ENCODE measurements at regions not wholly inside any gene's neighbourhood (a gene's known extent, or its start where the extent isn't known, plus 50 kb on each side); places are given as distances from the start of the nearest gene placed in this dataset.
"Not testable (repeated sequence)": the region's sequence is repeated elsewhere in the genome, so short reads cannot be mapped to it uniquely, and the experiment has no call there.

DNA sequence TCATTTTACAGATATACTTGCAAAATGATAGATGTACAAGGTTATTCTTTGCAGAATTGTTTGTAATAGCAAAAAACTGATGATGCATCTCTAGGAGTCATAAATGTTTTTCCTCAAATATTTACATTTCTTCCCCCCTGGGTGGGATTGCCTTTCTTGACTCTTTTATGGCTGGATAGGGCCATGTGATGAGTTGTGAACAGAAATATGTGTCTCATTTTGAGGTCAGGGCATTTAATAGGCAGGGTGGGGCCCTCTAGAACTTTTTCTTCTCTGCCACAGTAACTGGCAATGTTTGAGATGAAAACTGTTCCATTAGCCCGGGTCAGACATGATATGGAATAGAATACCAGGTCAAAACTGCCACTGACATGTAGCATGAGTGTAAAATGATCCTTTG, 159.5 kb upstream of the SYNCRIP start:
- no peak for DNase-seq

DNA sequence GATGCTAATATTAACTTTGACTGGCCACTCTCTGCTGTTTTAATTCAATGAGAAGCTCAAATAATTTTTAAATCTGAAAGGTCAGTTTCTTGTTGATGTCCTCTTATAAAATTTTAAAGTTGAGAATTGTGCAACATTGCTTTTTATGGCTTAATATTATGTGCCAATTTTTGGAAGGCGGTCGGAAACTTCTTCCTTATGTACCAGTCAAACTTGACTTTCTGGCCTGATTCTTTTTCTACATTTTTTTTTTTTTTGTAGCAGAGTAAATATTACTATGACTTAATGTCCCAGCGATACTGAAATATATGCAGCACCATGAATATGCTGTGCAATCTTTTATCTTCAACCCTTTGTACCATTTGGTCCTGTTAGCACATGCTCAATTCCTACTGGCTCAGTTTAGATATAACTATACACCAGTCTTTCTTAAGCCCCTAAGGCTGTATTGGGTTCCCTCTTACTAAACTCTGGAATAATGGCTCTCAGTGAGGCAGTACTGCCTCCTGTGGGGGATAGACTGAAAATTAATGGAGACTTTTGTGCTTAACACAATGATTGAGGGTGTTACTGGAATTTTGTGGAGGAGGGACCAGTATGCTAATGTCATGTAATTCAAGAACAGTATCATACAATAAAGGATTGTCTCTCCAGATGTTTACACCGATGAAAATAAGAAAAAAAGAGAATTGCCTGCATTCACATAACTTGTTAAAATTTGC, 156.4 kb upstream of the SYNCRIP start:
- no peak for DNase-seq

DNA sequence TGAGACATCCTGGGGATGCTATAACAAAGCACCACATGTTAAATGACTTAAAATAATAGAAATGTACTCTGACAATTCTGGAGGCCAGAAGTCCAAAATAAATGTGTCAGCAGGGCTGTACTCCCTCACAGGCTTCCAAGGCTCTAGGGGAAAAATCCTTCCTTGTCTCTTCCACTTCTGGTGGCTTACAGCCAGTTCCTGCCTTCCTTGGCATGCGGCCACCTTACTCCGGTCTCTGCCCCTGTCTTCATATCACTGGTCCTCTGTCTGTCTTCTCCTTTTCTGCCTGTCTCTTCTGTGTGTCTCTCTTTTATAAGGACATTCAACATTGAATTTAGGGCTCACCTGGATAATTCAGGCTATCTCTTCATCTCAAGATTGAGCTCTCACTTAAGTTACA, 155.3 kb upstream of the SYNCRIP start:
- DNase-seq = no peak

DNA sequence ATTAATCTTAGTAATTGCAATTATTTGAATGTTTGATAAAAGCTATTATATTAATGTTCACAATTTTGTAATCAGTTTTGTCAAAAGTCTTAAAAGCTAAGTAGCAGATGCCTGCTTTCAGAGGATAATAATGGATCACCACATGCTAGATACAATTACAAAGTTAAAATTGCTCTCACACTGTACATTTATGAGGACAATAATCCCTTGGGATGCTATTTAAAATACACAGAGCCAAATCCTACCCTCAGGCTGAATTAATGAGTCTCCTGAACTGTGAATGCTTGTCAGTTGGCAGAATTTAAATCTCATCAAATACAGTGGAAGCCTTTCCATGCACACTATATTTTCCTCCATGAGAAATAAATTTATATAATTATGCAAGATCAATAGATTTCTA, 153.3 kb upstream of the SYNCRIP start:
- no peak for DNase-seq

DNA sequence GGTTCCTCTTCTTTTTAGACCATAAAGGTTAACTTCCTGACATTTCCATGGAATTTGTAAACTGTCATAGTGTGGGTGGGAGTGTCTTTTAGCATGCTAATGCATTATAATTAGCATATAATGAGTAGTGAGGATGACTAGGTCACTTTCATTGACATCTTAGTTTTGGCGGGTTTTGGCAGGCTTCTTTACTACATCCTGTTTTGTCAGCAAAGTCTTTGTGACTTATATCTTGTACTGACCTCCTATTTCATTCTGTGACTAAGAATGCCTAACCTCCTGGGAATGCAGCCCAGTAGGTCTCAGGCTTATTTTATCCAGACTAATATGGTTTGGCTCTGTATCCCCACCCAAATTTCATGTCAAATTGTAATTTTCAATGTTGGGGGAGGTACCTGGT, 149.6 kb upstream of the SYNCRIP start:
- no peak for DNase-seq

DNA sequence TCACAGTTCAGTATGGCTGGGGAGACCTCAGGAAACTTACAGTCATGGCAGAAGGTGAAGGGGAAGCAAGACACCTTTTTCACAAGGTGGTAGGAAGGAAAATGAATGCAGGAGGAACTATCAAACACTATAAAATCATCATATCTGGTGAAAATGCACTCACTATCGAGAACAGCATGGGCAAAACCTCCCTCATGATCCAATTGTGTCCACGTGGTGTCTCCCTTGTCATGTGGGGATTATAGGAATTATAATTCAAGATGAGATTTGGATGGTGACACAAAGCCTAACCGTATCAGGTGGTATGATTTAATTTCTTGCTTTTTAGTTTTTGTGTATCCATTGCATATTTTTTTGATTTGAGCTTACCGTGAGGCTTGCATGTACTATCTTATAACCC, 133.2 kb upstream of the SYNCRIP start:
- no peak for DNase-seq

DNA sequence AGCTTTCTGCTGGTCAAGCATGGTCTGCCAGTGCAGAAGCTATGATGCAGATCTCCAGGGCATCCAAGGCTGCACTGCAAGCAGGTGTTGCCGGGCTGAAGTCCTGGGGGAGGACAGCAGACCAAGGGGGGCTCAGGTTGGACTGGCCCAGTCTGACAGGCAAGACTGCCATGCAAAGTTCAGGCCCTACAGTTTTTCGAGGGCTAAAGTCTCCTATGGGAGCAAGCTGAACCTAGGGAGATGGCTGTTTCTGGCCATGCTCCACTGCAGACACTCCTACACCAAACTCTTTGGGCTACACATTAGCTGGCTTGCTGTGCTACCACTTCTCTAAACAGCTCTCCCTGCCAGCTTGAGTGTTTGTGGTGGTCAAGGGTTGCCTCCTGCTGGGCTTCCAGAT, 130.0 kb upstream of the SYNCRIP start:
- no peak for DNase-seq

DNA sequence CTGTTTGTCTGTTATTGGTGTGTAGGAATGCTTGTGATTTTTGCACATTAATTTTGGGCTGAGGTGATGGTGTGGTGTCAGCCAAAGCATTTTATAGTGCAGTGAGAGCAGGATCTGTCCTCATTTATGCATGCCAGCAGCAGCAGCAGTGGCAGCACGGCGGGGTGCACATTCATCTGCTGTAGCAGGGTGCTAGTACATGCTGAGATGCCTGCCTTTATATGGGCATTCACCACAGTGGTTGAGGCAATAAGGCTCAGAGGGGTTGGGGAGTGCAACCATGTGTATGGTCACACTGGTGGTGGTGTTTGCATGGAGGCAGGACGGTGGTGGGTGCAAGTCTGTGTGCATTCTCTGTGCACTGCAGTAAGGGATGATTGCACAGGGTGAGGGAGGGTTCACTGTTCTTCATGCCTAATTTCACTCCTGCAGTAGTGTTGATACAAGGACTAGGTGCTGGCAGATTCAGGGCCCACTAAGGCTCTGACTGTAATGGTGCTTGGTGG, 129.3 kb upstream of the SYNCRIP start:
- DNase-seq = no peak

DNA sequence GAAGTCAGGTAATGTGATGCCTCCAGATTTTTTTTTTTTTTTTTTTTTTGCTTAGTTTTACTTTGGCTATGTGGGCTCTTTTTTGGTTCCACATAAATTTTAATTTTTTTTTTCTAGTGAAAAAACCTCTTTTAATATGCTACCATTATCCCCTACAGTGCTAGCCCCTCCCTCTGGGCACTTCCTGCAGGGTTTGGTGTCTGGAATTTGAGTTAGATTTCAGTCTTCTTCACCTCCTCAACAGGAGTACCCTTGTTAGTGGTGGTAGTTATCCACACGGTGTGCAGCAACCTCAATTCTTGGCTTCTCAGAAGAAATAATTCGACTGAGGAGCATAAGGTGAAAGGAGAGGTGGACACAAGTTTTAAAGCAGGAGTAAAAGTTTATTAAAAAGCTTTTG, 128.8 kb upstream of the SYNCRIP start:
- DNase-seq = no peak

DNA sequence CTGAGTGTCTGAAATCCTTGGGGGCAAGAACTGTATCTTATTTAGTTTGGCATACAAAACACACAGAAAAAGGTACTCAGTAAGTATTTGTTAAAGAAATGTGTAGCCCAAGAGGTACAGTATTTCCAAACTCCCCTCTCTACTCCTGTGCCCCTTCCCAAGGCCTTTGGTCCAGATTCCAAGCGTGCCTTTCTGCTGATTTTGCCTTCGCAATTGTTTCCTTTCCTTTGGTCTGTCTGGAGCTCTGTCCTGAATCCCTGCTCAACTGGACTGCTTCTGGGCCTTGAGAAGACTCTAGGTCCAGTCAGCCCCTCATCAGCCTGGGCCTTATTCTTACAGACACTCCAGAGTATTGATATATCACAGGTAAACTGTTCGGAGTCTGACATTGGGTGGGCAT, 122.2 kb upstream of the SYNCRIP start:
- no peak for DNase-seq

DNA sequence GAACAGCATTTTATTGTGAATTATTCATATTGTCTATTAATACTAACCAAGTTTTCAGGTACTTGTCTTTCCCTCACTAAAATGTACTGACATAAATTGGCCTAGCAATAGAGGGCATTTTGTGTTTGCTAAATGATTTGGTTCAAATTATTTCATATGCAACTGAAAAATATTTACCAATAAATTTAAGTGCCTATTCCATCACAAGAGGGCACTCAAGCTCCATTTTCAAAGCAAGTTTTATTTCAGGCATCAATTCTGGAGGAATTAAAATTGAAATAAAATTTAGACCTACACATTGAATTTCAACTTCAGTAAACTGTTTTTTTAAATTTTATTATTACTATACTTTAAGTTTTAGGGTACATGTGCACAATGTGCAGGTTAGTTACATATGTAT, 114.3 kb upstream of the SYNCRIP start:
- DNase-seq = no peak

DNA sequence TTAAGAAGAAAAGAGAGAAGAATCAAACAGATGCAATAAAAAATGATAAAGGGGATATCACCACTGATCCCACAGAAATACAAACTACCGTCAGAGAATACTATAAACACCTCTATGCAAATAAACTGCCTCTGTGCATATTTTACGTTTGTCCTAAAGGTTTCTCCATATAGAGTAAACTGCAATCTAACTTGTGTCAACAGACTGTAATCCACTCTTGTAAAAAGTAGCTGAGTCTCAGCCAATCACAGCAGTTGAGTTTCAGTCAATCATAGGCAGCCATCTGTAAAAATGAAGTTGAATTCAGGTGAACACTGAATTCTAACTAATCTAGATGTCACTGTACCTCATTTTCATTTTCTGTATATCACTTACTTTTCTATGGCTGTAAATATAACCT, 112.2 kb upstream of the SYNCRIP start:
- no peak for DNase-seq

DNA sequence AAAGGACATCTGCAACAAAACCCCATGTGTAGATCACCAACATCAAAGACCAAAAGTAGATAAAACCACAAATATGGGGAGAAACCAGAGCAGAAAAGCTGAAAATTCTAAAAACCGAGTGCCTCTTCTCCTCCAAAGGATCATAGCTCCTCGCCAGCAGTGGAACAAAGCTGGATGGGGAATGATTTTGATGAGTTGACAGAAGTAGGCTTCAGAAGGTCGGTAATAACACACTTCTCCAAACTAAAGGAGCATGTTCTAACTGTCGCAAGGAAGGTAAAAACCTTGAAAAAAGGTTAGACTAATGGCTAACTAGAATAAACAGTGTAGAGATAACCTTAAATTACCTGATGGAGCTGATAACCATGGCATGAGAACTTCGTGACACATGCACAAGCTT, 109.9 kb upstream of the SYNCRIP start:
- no peak for DNase-seq

DNA sequence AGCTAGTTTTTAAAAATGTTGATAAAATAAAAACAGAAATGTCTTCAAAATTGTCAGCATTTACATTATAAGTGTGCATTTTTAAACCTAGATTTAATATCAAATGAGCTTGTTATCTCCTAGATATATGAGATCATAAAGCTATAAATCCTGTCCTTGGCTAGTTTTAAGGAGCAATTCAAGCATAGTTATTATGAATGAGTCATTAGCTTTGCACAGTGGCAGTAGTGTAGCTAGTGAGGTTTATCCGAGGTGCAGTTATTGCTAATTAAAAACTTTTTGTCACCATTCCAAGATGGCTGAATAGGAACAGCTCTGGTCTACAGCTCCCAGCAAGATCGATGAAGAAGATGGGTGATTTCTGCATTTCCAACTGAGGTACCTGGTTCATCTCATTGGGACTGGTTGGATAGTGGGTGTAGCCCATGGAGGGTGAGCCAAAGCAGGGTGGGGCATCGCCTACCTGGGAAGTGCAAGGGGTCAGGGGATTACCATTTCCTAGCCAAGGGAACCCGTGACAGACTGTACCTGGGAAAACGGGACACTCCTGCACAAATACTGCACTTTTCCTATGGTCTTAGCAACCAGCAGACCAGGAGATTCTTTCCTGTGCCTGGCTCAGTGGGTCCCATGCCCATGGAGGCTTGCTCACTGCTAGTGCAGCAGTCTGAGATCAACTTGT, 108.8 kb upstream of the SYNCRIP start:
- DNase-seq = no peak

DNA sequence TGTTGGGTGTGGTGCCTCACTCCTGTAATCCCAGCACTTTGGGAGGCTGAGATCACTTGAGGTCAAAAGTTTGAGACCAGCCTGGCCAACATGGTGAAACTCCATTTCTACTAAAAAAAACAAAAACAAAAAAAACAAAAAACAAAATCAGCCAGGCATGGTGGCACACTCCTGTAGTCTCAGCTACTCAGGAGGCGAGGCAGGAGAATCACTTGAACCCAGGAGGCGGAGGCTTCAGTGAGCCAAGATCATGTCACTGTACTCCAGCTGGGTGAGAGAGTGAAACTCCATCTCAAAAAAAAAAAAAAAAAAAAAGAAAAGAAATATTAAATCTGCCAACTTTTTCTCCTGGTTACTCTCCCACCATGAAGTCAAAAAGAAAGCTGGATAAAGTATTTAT, 107.5 kb upstream of the SYNCRIP start:
- not testable (repeated sequence) for DNase-seq

DNA sequence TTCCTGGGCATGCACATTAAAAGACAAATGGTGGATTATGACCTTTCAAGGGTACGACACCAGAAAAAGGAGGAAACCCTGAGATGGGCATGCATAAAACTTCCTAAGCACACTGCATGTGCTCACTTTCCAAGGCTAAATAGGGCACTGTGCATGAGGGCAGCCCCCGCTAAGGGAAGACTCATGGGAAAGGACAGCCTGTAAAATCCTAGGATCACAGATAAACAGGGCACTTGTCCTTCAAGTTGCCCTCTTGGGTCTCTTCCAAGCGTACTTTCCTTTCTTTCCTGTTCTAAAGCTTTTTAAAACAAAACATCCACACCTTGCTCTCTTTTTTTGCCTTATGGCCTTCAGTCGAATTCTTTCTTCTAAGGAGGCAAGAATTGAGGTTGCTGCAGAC, 106.5 kb upstream of the SYNCRIP start:
- no peak for DNase-seq

DNA sequence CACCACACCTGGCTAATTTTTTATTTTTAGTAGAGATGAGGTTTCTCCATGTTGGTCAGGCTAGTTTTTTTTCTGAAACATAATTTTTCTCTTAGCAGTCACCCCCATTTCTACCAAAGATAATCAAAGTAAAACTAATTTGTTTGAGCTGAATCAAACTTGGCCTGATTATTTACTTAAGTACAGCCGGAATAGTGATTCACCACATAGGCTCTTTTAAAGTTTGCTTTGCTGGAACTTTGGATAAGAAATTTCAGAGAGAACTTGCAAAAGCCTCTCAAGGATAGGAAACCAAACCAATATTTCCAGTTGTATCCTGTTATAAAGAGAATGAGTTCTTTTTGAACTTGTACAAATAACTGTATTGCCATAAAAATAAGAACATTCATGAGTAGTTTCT, 105.0 kb upstream of the SYNCRIP start:
- no peak for DNase-seq

DNA sequence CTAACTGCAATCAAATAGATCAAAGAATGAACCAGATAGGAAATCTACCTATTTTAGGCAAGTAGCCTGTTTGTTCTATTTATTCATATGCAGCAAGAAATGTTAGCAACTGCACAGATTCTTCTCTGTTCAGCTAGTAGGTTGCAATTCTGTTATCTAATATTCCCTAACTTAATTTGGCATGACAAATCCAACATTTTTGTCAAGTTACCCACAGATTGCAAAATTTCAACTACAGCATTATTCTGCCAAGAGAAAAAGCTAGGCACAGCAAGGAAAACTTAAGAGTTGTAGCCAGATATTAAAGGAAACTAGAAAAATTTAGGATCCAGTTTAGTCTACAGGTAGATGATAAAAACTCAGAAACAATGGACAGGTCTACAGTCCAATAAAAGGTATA, 104.4 kb upstream of the SYNCRIP start:
- DNase-seq = no peak

DNA sequence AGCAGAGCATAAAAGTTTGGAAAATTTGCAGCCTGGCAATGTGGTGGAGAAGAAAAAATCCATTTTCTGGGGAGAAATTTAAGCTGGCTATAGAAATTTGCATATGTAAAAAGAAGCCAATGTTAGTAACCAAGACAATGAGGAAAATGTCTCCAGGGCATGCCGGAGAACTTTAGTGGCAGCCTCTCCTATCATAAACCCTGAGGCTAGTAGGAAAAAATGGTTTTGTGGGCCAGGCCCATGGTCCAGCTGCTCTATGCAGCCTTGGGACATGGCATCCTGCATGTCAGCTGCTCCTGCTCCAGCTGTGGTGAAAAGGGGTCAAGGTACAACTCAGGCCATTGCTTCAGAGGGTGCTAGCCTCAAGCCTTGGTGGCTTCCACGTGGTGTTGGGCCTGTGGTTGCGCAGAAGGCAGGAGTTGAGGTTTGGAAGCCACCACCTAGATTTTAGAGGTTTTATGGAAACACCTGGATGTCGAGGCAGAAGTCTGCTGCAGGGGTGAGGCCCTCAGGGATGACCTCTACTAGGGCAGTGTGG, 101.8 kb upstream of the SYNCRIP start:
- DNase-seq = no peak

DNA sequence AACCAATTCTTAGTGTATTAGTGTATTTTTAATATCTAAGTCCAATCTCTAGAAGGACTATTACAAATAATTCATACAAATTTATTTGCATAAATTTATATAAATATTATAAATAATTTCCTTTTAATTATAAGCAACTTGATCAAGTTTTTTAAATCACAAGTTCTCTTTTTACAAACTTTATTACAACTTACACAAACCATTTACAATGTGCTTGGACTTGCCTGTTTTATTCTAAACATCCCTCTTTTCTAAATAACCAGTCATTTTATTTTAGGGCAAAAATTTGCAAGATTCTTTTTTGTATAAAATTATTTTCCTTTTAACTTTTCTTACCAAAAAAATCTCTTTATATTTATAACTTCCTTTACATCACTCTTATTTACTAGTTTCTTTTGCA, 83.5 kb upstream of the SYNCRIP start:
- no peak for DNase-seq

DNA sequence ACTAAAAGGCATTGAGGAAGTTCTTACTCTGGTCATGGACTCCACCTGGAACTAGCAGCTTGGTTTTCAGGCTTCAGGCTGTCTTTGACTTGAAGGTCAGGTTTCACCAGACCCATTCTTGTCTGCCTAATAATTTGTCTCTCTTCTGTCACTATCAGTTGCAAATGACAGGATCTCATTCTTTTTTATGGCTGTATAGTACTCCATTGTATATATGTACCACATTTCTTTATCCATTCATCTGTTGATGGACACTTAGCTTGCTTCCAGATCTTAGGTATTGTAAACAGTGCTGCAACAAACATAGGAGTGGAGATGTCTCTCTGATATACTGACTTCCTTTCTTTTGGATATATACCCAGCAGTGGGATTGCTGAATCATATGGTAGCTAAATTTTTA, 73.1 kb upstream of the SYNCRIP start:
- DNase-seq = no peak

DNA sequence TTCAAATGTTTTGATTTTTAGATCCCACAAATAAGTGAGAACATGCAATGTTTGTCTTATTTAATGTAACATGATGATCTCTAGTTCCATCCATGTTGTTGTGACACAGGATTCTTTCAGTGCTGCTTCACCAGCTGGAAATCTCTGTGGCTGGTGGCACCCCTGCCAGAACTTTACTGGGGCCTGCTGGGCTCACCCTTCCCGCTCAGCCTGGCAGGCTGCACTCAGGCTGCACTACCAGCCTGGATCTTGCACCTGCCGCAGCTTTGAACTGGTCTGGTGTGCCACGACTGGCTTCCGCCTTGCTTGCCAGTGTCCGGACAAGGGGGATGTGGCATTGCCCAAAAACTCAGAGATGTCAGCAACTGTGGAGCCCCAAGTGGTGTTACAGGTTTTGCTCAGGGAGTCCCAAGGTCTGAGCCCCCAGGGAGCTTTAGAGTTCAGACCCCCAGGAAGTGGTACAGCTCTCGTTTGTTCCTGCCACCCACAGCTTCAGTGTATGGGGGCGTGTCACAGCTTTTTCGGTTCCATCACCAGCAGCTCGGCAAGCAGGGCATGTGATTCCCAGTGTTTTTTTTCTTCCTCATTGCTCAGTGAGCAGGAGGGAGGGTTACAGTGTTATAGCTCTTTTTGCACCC, 72.3 kb upstream of the SYNCRIP start:
- DNase-seq = no peak

DNA sequence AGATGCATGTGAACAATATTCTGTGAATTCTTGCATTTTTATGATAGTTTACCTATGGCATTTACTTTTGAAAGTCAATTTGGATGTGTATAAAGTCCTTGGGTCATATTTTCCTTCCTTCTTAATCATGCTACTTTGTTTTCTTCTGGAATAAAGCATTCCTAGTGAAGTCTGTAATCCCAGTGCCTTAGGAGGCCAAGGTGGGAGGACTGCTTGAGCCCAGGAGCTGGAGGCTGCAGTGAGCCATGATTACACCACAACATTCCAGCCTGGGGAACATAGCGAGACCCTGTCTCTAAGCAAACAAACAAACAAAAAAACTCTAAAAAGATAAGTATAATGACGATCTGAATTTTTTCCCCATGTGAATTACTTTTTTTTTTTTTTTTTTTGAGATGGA, 69.7 kb upstream of the SYNCRIP start:
- no peak for DNase-seq

DNA sequence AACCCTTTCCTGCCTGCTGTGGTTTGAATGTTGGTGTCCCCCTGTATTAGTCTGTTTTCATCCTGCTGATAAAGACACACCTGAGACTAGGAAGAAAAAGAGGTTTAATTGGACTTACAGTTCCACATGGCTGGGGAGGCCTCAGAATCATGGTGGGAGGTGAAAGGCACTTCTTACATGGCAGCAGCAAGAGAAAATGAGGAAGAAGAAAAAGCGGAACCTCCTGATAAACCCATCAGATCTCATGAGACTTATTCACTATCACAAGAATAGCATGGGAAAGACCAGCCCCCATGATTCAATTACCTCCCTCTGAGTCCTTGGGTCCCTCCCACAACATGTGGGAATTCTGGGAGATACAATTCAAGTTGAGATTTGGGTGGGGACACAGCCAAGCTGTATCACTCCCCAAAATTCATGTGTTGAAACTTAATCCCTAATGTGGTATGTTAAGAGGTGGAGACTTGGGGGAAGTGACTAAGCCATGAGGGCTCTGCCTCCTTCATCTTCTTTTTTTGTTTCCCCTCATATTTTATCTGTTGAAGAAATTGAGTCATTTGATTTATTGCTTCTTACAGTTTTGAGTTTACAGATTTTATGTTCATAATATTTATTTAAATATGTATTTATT, 64.9 kb upstream of the SYNCRIP start:
- DNase-seq = not testable (repeated sequence)

All from NCI-H187 treated with DMSO at 0.1 percent for 48 hours (cell line).